Smooth muscle cell (in vitro differentiated cells): ENCODE measurements at regions not wholly inside any gene's neighbourhood (a gene's known extent, or its start where the extent isn't known, plus 50 kb on each side); places are given as distances from the start of the nearest gene placed in this dataset.

Experiments
- DNase-seq: peaks from one replicate; lab custom pipeline; 2025; ENCODE audit not compliant: unreplicated experiment; lab: John Stamatoyannopoulos, UW
- H2AFZ ChIP-seq: fragments of 200-600 bp; sonication (generic); 2 replicates; pipeline ENCODE4 v1.6.0; 2016; ENCODE audit warnings: antibody characterized with exemption, low read depth, mild to moderate bottlenecking
- H3F3A ChIP-seq: fragments of 200-600 bp; sonication (generic); 2 replicates; pipeline ENCODE4 v1.6.0; 2017; ENCODE audit warnings: antibody characterized with exemption, low read depth
- H3K27ac ChIP-seq: fragments of 200-600 bp; sonication (generic); 2 replicates; pipeline ENCODE4 v1.5.1; 2016; ENCODE audit warnings: low read depth, mild to moderate bottlenecking
- H3K27me3 ChIP-seq: fragments of 200-600 bp; sonication (generic); 2 replicates; pipeline ENCODE4 v1.6.1; 2016; ENCODE audit warnings: low read depth, mild to moderate bottlenecking
- H3K36me3 ChIP-seq: fragments of 200-600 bp; sonication (generic); 2 replicates; pipeline ENCODE4 v1.5.1; 2016; ENCODE audit warnings: low read depth
- H3K4me1 ChIP-seq: fragments of 200-600 bp; sonication (generic); 2 replicates; pipeline ENCODE4 v1.5.1; 2016; ENCODE audit warnings: low read depth
- H3K4me2 ChIP-seq: fragments of 200-600 bp; sonication (generic); 2 replicates; pipeline ENCODE4 v1.6.0; 2016; ENCODE audit warnings: mild to moderate bottlenecking
- H3K4me3 ChIP-seq: fragments of 200-600 bp; sonication (generic); 2 replicates; pipeline ENCODE4 v1.5.1; 2016; ENCODE audit warnings: mild to moderate bottlenecking
- H3K79me2 ChIP-seq: fragments of 200-600 bp; sonication (generic); 2 replicates; pipeline ENCODE4 v1.6.0; 2016; ENCODE audit warnings: low read depth, mild to moderate bottlenecking
- H3K9ac ChIP-seq: fragments of 200-600 bp; sonication (generic); 2 replicates; pipeline ENCODE4 v1.6.0; 2016; ENCODE audit warnings: low read depth
- H3K9me3 ChIP-seq: fragments of 200-600 bp; sonication (generic); replicated peaks from 2 replicates; pipeline ENCODE4 v1.5.1; 2016; ENCODE audit warnings: low read depth
- H4K20me1 ChIP-seq: fragments of 200-600 bp; sonication (generic); 2 replicates; pipeline ENCODE4 v1.6.0; 2016; ENCODE audit warnings: low read depth
- CTCF ChIP-seq: fragments of 200-600 bp; sonication (generic); IDR thresholded peaks from 2 replicates; pipeline ENCODE4 v1.5.1; 2017; ENCODE audit warnings: borderline replicate concordance, mild to moderate bottlenecking, antibody characterized with exemption; ENCODE audit not compliant: insufficient read depth, poor library complexity, severe bottlenecking
- WGBS: methylation state at CpG from one replicate; pipeline ENCODE4 v1.1.7; 2016; ENCODE audit warnings: low lambda C conversion rate; 5-methylcytosine and 5-hydroxymethylcytosine counted together

GRCh38 chr2:209191139-209191538 is 232.7 kb upstream of the MAP2 start:
- no peak overlapping the region for H3K9ac ChIP-seq
- no peaks in the 10 kb centered on the region for H3F3A ChIP-seq
- H3K4me3 ChIP-seq = no peak overlapping the region
- H3K79me2 ChIP-seq = no peaks in the 10 kb centered on the region
- no peaks in the 10 kb centered on the region for H3K27me3 ChIP-seq
- TF ChIP-seq CTCF = no peak
- no peak overlapping the region for H2AFZ ChIP-seq
- DNase-seq = no peak
- H3K9me3 ChIP-seq = no peaks in the 10 kb centered on the region
- H3K27ac ChIP-seq = no peak overlapping the region
- H3K4me1 ChIP-seq = no peaks in the 10 kb centered on the region
- H3K4me2 ChIP-seq = no peak overlapping the region
- H3K36me3 ChIP-seq = no peaks in the 10 kb centered on the region
- no peaks in the 10 kb centered on the region for H4K20me1 ChIP-seq

GRCh38 chr2:209194717-209195116 is 229.1 kb upstream of the MAP2 start:
- no peak overlapping the region for H3K4me2 ChIP-seq

GRCh38 chr2:209208211-209208610 is 215.6 kb upstream of the MAP2 start:
- Histone ChIP-seq H3K4me2 (peak overlapping the region; percentile 72), H3F3A (no peaks in the 10 kb centered on the region), H4K20me1 (no peaks in the 10 kb centered on the region), H3K4me3 (peak overlapping the region; percentile 39), H3K4me1 (no peaks in the 10 kb centered on the region), H3K36me3 (no peaks in the 10 kb centered on the region), H3K9ac (no peak overlapping the region), H3K27ac (no peak overlapping the region), H2AFZ (peak overlapping the region; percentile 91), H3K9me3 (no peaks in the 10 kb centered on the region), H3K27me3 (no peaks in the 10 kb centered on the region), H3K79me2 (no peaks in the 10 kb centered on the region)
- TF ChIP-seq CTCF = peak; percentile 84
- DNase-seq = no peak
- WGBS = 37% methylated on average over 9 of the region's 9 CpGs

More at GRCh38 chr2:209194717-209195116, 229.1 kb upstream of the MAP2 start:
- DNase-seq = no peak
- Histone ChIP-seq H3K27me3 (no peaks in the 10 kb centered on the region), H3K27ac (no peak overlapping the region), H3K9ac (no peak overlapping the region), H2AFZ (no peak overlapping the region), H3F3A (no peaks in the 10 kb centered on the region), H4K20me1 (no peaks in the 10 kb centered on the region), H3K79me2 (no peaks in the 10 kb centered on the region), H3K36me3 (no peaks in the 10 kb centered on the region), H3K4me3 (no peak overlapping the region), H3K4me1 (no peaks in the 10 kb centered on the region), H3K9me3 (no peaks in the 10 kb centered on the region)
- WGBS = 73% methylated on average over 2 of the region's 2 CpGs
- no peak for TF ChIP-seq CTCF

GRCh38 chr2:209209943-209210342 is 213.9 kb upstream of the MAP2 start:
- DNase-seq = no peak
- Histone ChIP-seq H3K9ac (no peak overlapping the region), H3K4me1 (no peaks in the 10 kb centered on the region), H3K4me2 (no peak overlapping the region), H2AFZ (no peak overlapping the region), H3K27ac (no peak overlapping the region), H3K27me3 (no peaks in the 10 kb centered on the region), H3K36me3 (no peaks in the 10 kb centered on the region), H3F3A (no peaks in the 10 kb centered on the region), H3K9me3 (peaks cover 1% of the 10 kb centered on the region), H3K4me3 (no peak overlapping the region), H4K20me1 (no peaks in the 10 kb centered on the region), H3K79me2 (no peaks in the 10 kb centered on the region)
- 85% methylated on average over 4 of the region's 4 CpGs for WGBS
- no peak for TF ChIP-seq CTCF
